HG03558 (cell line): ENCODE measurements at regions not wholly inside any gene's neighbourhood (a gene's known extent, or its start where the extent isn't known, plus 50 kb on each side); places are given as distances from the start of the nearest gene placed in this dataset.
"Not testable (repeated sequence)": the region's sequence is repeated elsewhere in the genome, so short reads cannot be mapped to it uniquely, and the experiment has no call there.

Source experiments
- ATAC-seq: cut with Tn5 transposase; IDR thresholded peaks from one replicate; pipeline ENCODE4 v1.9.1; 2021; ENCODE audit warnings: moderate number of reproducible peaks; ENCODE audit not compliant: unreplicated experiment; ENCODE audit errors: extremely low read depth

DNA sequence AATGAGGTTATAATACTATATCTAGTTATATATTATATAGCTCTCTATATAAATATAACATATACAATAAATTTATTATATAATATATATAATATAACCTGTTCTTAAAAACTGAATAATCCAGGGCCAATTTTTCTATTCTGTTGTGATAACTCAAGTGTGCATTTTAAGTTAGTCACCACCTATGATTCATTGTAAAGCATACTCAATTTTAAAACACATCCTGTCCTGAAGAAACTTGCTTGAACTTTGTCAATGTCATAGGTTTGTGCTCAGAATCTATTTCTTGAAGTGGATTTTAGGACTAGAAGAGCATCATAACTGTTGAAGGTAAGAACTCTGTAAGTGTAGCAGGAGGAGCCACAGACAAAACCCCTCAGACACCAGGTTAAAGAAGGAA is 1209.8 kb downstream of the REEP3 start:
- no peak for ATAC-seq

DNA sequence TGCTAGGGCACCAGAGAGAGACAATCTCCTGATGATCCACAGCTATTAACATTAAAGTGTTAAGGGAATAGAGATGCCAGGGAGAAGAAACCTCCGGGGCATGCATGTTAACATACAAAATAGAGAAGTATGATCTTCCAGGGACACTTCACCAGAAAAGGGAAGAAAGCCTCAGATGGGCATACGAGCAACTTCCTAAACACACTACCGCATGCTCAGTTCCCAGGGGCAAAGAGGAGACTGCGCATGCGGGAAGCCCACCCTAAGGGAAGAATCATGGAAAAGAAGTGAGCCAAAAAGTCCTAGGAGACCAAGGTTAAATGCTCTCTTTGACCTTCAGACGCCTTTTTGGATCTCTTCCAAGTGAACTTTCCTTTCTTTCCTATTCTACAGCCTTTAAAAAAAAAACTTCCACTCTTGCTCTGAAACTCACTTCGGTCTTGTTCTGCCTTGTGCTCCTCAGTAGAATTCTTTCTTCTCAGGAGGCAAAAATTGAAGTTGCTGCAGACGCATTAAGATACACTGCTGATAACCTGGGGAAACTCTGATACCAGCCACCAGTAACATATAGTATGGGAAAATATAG is 1211.3 kb downstream of the REEP3 start:
- no peak for ATAC-seq

DNA sequence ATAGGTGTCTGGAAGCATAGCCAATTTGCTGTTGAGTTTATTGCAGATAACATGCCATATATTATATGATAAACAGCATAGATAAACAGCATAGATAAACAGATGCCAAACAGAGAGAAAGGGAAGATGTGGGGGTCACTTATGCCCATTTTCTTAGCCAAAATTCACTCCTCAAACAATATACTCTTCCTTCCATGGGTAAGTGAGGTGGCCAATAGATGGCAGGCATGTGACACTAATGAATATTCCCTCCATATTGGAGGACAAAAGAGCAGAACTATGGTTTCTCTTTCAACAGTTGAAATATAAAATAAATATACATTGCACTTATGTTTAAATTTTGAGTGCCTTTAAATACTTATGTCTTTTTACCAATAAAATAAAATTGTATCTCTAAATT is 1212.8 kb downstream of the REEP3 start:
- no peak for ATAC-seq

DNA sequence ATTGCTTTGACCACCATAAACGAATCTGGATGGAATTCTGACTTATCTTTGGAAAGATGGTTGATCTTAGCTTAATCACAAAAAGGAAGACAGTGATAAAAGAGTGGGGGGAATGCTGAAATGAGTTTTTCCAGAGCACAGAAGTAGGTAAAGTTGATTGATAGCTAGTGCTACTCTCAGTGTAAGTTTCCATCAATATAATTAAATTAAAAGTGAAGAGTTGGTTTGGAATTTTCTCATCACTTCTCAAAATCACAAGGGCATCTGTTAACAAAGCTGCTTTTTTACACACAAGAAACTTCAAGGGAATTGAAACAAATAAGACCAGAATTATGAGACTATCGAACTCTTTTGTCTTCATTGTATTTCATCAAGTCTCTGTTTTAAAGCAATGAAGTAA is 1217.3 kb downstream of the REEP3 start:
- no peak for ATAC-seq

DNA sequence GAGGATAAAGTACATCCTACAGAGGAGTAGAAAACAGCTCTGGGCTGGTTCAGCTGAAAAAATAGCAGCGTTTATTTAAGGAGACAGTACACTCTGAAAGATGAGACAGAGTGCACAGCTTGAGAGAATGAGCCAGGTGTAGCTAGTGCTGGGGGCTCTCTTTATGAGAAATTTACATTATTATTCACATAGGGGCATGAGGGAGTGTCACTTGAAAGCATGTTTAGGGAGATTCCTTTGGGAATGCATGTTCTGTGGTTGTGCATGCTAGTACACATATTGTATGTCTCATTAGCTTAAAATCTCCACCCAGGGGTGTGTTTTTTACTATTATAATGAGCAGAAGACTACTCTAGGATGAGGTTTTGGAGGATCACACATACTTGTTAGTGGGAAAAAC is 1224.4 kb downstream of the REEP3 start:
- ATAC-seq: no peak

DNA sequence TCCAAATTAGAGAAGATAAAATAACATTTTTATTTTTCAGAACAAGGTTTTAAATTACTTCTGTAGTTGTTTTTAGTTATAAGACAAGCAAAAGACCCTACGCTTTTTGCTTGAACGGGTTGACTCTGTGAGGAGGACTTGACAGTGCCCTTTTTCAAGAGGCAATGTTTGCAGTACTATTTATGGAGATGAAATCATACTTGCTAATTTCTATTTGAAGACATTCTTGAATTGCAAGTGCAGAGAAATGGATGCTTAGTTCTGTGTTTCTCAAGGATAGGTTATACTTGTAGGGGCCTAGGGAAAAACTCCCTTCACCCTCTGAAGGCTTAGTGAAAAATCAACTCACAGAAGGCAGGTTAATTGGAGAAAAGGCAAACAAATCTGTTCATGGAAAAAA is 1229.5 kb downstream of the REEP3 start:
- ATAC-seq: no peak

DNA sequence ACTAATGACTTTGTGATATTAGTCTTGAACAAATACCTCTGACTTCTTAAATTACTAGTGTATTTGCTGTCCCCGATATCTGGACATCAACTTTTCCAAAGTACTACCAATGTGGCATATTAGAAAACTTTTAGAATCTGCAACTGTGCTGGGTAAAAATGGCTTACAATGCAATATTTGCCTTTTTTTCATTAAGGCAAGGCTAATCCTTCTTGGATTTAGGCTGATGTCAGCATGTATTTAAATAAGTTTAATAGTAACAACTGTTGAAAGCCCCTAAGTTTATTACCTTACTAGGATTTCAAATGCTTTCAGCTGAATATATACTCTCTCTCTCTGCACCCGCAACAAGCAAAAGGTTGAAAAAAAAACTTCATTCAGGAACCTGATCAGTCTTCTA is 1232.3 kb downstream of the REEP3 start:
- ATAC-seq: no peak

DNA sequence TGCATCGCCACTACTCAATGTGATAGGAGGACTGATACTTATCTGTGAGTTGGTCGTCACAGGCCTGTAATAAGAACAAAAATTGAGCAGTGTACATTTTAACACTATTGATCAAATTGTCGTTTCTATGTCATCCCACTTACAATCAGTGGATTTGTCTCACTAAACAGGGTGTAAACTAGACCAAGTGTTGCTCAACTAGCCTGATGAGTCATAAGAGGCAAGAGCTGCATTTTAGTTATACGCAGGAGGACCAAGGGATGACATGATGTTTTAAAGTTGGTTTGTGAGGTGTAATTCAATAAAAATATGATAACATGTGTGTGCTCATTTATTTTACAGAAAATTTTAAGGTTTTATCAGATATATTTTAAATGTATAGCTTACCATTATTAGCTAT is 1239.2 kb downstream of the REEP3 start:
- ATAC-seq: no peak

DNA sequence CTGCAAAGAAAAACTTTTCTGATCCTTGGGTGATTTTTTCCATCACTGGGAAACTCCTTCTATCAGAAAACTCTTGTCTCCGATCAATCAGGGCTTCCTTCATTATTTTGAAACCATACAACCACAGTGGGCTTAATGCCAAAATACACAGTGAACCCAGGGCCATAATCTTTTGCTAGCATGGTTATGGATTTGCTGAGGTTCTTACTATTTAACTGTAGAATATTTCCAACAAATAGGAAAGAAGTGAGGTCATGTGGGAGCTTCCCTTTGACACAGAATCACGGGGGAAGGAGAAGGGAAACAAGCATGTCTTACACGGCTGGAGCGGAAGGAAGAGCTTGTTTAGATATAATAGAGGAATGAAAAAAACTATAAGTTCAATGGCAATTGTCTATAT is 1241.7 kb downstream of the REEP3 start:
- ATAC-seq: no peak

DNA sequence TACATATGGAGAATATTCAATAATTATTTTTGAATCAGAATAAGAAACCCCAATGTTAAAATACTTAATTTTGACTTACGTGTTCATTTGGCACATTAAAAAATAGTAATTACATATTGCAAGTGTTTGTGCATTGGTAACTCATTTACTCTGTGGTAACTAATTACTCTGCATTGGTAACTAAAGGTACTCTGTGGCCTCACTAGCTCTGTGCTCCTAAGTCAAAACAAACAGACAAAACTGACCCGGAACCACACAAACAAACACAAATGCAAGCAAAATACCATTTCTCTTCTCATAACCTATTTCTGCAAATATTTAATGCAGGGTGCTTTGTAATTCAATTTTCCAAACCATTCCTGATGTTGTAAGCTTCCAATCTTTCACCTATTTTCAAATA is 1244.3 kb downstream of the REEP3 start:
- ATAC-seq: no peak

DNA sequence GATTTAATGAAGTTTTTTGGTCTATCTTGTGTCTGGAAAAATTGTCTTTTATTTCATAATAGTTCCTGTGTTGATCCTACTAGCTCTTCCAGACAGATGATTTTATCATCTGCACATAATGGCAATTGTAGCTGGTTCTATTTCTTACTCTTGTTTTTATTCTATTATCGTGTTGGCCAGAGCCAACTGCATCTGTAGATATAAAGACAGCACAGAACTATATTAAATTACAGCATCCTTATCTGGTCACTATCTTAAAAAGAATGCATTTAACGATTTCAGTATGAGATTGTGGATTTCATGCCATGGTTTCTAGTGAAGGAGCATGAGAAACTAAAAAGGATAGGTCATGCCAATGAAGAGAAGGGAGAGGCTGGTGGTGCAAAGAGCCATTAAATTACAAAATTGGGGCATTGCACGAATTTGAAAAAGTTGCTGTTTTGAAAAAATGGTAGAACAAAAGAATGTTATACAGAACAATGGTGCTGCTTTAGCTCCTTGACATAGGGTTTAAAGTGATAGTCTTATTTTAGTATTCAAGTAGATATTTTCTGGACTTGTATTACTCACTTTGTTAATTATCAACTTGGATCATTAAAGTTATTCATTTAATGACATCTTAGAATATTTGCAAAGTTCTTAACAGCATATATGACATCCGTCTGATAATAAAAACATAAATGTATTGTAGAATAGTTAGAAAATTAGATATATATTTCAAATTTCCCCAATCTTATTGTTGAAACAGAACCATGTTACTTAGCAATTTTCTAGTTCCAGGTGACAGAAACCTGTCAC is 1250.3 kb downstream of the REEP3 start:
- no peak for ATAC-seq

DNA sequence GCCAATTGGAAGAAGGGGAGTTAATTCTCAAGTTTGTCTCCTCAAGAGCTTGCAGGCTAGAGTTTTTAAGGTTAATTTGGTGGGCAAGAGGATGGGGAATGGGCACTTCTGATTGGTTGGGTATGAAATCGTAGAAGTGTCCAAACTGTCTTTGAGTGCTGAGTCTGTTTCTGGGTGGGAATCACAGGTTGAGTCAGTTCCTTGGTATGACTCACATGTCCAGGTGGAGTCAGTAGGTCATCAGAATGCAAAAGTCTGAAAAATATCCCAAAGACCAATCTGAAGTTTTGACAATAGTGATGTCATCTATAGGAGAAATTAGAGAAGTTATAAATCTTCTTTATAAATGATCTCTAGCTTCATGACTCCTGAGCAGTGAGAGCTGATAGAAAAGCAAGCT is 1252.2 kb downstream of the REEP3 start:
- ATAC-seq: no peak

DNA sequence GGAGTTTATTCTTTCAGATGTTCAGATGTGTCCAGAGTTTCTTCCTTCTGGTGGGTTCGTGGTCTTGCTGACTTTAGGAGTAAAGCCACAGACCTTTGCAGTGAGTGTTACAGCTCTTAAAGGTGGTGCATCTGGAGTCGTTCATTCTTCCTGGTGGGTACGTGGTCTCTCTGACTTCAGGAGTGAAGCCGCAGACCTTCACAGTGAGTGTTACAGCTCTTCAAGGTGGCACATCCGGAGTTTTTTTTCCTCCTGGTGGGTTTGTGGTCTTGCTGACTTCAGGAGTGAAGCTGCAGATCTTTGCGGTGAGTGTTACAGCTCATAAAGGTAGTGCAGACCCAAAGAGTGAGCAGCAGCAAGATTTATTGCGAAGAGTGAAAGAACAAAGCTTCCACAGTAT is 1263.2 kb downstream of the REEP3 start:
- not testable (repeated sequence) for ATAC-seq

DNA sequence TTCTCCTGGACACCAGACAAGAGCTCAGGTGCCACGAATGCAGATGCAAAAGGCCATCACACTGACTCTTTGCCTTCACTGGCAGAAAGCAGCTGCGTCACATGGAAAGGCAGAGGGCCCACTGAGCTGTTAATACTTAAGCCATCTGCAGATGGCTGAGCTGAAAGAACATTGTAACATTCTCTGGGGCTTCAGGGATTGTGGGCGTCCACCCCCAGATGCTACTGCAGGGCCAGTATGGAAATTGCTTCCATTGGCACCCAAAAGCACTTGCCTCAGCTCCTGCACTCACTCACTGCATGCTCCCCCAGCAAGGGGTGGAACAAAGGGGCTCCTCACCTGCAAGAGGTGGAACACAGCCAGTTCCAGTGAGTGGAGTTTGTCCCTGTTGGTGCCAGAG is 1264.6 kb downstream of the REEP3 start:
- no peak for ATAC-seq

DNA sequence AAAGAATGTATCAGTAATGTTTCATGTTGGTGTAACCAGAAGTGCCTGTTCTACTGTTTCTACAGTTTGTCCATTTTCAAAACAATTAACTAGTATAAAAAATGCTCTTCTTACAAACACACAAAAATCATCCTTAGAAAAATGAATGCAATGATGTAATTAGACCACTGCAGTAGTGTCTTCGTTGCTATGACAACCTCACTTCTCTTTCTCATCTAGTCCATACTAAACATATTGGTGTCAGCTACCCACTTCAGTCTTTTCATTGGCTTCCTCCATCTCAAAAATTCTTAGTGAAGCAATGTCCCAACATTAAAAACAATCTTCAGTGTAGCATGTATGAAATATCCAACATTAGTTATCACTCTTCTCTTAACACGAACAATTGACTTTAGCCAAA is 1265.8 kb downstream of the REEP3 start:
- no peak for ATAC-seq

DNA sequence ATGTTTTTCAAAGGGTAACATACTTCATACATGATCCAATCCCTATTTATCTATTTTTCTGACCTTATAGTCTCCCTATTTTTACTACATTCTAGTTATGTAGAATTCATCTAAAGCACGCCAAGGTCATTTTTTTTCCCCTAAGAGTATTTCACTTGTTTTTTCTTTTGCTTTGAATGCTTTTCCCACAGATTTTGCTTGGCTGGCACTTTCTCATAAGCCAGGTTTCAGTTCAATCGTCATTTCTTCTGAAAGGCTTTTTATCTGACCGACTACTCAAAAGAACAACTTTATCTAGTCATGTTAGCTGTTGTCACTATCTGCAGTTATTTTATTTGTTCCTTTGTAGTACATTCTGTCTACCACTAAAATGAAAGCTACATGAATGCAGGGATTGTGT is 1274.6 kb downstream of the REEP3 start:
- ATAC-seq: no peak

DNA sequence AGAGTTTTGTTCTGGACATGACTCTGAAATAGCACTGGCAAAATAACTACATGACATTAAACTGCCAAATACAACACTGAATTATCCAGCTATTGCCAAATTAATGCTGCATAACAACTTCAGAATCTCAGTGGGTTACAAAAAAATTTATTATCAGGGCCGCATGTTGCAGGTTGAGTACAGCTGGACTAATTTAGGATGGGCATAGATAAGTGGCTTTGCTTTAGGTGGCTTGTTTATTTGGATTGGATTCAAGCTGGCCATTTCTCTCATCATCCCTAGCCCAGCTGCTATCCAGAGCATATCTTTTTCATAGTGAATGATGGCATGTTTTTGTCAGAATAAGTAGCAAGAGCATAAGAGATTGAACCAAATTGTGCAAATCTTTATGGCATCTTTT is 1277.1 kb downstream of the REEP3 start:
- ATAC-seq: no peak

DNA sequence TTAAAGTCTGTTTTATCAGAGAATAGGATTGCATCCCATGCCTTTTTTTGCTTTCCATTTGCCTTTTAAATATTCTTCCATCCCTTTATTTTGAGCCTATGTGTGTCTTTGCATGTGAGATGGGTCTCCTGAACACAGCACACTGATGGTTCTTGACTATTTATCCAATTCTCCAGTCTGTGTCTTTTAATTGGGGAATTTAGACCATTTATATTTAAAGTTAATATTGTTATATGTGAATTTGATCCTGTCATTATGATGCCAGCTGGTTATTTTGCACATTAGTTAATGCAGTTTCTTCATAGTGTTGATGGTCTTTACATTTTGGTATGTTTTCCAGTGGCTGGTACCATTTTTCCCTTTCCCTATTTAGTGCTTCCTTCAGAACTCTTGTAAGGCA is 1287.0 kb downstream of the REEP3 start:
- not testable (repeated sequence) for ATAC-seq

DNA sequence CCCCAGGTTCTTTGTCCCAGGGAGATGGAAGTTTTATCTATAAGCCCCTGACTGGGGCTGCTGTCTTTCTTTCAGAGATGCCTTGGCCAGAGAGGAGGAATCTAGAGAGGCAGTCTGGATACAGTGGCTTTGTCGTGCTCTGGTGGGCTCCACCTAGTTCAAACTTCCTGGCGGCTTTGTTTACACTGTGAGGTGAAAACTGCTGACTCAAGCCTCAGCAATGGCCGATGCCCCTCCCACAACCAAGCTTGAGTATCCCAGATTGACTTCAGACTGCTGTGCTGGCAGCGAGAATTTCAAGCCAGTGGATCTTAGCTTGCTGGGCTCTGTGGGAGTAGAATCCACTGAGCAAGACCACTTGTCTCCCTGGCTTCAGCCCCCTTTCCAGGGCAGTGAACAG is 1288.8 kb downstream of the REEP3 start:
- ATAC-seq: not testable (repeated sequence)

DNA sequence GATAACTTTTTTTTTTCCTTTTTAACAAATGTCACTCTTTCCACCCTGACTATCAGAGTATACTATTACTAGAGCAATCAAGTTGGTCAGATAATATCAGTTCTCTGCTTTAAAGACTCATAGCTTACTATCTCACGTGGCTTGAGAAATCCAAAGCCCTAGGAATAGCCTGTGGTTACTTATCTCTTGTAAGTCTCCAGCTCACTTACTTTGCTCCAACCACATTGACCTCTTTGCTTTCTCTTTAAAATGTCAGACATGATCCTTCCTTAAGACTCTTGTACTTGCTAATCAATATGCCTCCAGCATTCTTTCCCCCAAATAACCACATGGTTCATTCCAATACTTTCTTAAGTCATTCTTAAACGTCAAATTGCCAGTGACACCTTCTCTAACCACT is 1292.2 kb downstream of the REEP3 start:
- ATAC-seq: no peak

DNA sequence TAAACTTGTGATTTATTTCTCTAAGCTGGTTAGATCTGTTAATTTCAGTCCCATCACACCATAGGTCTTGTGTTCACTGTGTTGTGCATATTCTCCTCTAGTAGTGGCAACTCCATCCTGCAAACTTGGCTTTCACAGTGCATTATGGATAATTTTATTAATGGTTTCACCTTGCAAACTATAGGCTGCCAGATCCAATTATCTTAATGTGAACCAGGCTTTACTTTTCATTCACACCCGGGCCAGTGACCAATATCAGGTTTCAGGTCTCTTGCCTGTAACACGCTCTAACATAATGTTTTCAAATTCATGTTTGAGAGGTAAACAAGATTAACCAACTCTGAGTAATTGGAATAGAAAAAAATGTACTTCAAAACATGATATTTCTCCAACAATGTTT is 1293.0 kb downstream of the REEP3 start:
- no peak for ATAC-seq

DNA sequence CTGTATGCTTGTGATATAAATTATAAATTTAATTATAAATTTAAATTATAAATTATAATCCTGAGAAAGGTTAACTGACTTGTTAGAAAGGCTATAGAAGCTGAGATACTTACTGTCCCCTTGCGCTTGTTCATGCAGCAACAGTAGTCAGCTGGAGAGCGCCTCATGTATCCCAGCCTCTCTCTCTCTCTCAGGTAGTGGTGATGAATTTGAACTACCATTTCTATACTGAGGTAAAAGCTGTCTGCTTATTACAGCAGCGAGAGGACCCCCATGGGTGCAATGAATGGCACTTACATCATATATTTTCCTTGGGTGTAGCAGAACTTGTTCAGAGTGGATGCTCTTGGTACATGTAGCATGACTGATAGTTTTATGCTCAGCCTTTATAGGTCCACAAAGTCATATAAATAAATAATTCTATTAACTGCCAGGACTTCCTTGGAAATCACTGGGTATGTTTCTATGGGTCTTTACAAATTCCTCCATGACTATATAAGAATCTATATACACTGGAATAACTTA is 1308.7 kb downstream of the REEP3 start:
- ATAC-seq: no peak
